IMR-90 (cell line): ENCODE measurements at regions not wholly inside any gene's neighbourhood (a gene's known extent, or its start where the extent isn't known, plus 50 kb on each side); places are given as distances from the start of the nearest gene placed in this dataset.

Experiments
- ATAC-seq: fragments of 200-7000 bp; cut with Tn5 transposase; 2 replicates; pipeline ENCODE4 v1.9.1; 2020; ENCODE audit warnings: low read depth, mild to moderate bottlenecking, moderate library complexity
- BruUV-seq: library from RNA; stranded (reverse); fragments of 400-500 nt; replicated peaks from 2 replicates; lab custom pipeline; 2021; lab: Mats Ljungman, UMichigan
- CTCF ChIA-PET: fragments of 300-600 bp; formaldehyde crosslinking; extraction: SDS; loops from one replicate; lab custom pipeline; 2021; ENCODE audit warnings: antibody characterized with exemption; lab: Yijun Ruan, JAX
- POLR2A ChIA-PET: fragments of 300-600 bp; sonication (Branson Sonifier 250); formaldehyde crosslinking; loops from one replicate; lab custom pipeline; 2022; ENCODE audit warnings: antibody characterized with exemption; ENCODE audit not compliant: unreplicated experiment; lab: Charles Lee
- DNase-seq: peaks from one replicate; pipeline ENCODE4 v3.0.0; 2013
- H2AFZ ChIP-seq: replicated peaks from 2 replicates; pipeline ENCODE3; 2013; ENCODE audit warnings: low read length, mild to moderate bottlenecking; ENCODE audit not compliant: poor library complexity
- H2AK5ac ChIP-seq: 2 replicates; pipeline ENCODE4 v1.6.1; 2013; ENCODE audit warnings: low read depth, low read length, inconsistent platforms
- H2AK9ac ChIP-seq: replicated peaks from 2 replicates; pipeline ENCODE3; 2013; ENCODE audit warnings: mild to moderate bottlenecking, low read depth, low read length, moderate library complexity; ENCODE audit not compliant: poor library complexity
- H2BK120ac ChIP-seq: 2 replicates; pipeline ENCODE4 v1.6.1; 2013; ENCODE audit warnings: low read depth, low read length, inconsistent platforms
- H2BK15ac ChIP-seq: 3 replicates; pipeline ENCODE4 v1.6.1; 2013; ENCODE audit warnings: low read depth, low read length, inconsistent platforms
- H2BK20ac ChIP-seq: 2 replicates; pipeline ENCODE4 v1.6.1; 2013; ENCODE audit warnings: low read depth, mild to moderate bottlenecking, inconsistent platforms, low read length, moderate library complexity
- H2BK5ac ChIP-seq: 2 replicates; pipeline ENCODE4 v1.6.1; 2013; ENCODE audit warnings: mild to moderate bottlenecking, low read depth, low read length, inconsistent platforms; ENCODE audit not compliant: poor library complexity, severe bottlenecking
- H3K14ac ChIP-seq: replicated peaks from 2 replicates; pipeline ENCODE4 v1.6.1; 2013; ENCODE audit warnings: low read depth, low read length, inconsistent platforms
- H3K18ac ChIP-seq: 2 replicates; pipeline ENCODE4 v1.6.1; 2013; ENCODE audit warnings: low read depth, low read length, control low read depth
- H3K23ac ChIP-seq: 2 replicates; pipeline ENCODE4 v1.6.1; 2013; ENCODE audit warnings: low read depth, low read length, inconsistent platforms
- H3K27ac ChIP-seq: 2 replicates; pipeline ENCODE4 v1.5.1; 2013; ENCODE audit warnings: mild to moderate bottlenecking, control low read depth, low read length; ENCODE audit not compliant: insufficient read depth
- H3K27me3 ChIP-seq: 2 replicates; pipeline ENCODE4 v1.6.1; 2013; ENCODE audit warnings: low read length; ENCODE audit not compliant: control insufficient read depth, insufficient read depth
- H3K36me3 ChIP-seq: 2 replicates; pipeline ENCODE4 v1.6.1; 2013; ENCODE audit warnings: low read length, mixed read lengths; ENCODE audit not compliant: control insufficient read depth, insufficient read depth
- H3K4ac ChIP-seq: 2 replicates; pipeline ENCODE4 v1.6.1; 2013; ENCODE audit warnings: low read depth, low read length, inconsistent platforms
- H3K4me1 ChIP-seq: 2 replicates; pipeline ENCODE4 v1.6.1; 2013; ENCODE audit warnings: low read length, mixed read lengths; ENCODE audit not compliant: control insufficient read depth, insufficient read depth
- H3K4me2 ChIP-seq: 2 replicates; pipeline ENCODE4 v1.6.1; 2013; ENCODE audit warnings: low read depth, mild to moderate bottlenecking, control low read depth, low read length, moderate library complexity
- H3K4me3 ChIP-seq: 2 replicates; pipeline ENCODE4 v1.5.1; 2013; ENCODE audit warnings: low read depth, mild to moderate bottlenecking, control low read depth, low read length, moderate library complexity; ENCODE audit not compliant: insufficient read depth
- H3K56ac ChIP-seq: 2 replicates; pipeline ENCODE4 v1.6.1; 2013; ENCODE audit warnings: low read length, inconsistent platforms; ENCODE audit not compliant: insufficient read depth; ENCODE audit errors: extremely low read depth
- H3K79me1 ChIP-seq, 2 experiments: 2 replicates each; pipeline ENCODE4 v1.6.1; 2013; ENCODE audit warnings: low read length in 2 of 2, inconsistent platforms in 1 of 2, low read depth in 1 of 2
- H3K9ac ChIP-seq: 2 replicates; pipeline ENCODE4 v1.6.1; 2013; ENCODE audit warnings: low read depth, low read length, control low read depth
- H3K9me1 ChIP-seq: 2 replicates; pipeline ENCODE4 v1.6.1; 2013; ENCODE audit warnings: low read length, inconsistent platforms; ENCODE audit not compliant: insufficient read depth
- H3K9me3 ChIP-seq: 2 replicates; pipeline ENCODE4 v1.6.1; 2013; ENCODE audit warnings: low read length; ENCODE audit not compliant: control insufficient read depth, insufficient read depth
- H4K20me1 ChIP-seq: 2 replicates; pipeline ENCODE4 v1.6.1; 2013; ENCODE audit warnings: low read length, inconsistent platforms; ENCODE audit not compliant: insufficient read depth
- H4K5ac ChIP-seq: 2 replicates; pipeline ENCODE4 v1.6.1; 2013; ENCODE audit warnings: mild to moderate bottlenecking, low read depth, low read length, control low read depth
- H4K8ac ChIP-seq, 2 experiments: 2 replicates each; pipeline ENCODE4 v1.6.1; 2013; ENCODE audit warnings: low read depth in 2 of 2, low read length in 2 of 2, control low read depth in 1 of 2, inconsistent platforms in 1 of 2
- H4K91ac ChIP-seq: 2 replicates; pipeline ENCODE4 v1.6.1; 2013; ENCODE audit warnings: low read depth, low read length, inconsistent platforms; ENCODE audit not compliant: insufficient read depth
- BHLHE40 ChIP-seq: fragments of 150-350 bp; IDR thresholded peaks from 2 replicates; pipeline ENCODE4 v1.6.1; 2016; ENCODE audit warnings: mild to moderate bottlenecking, low read depth, low read length
- CEBPB ChIP-seq: IDR thresholded peaks from 2 replicates; pipeline ENCODE4 v1.6.1; 2012; ENCODE audit warnings: low read depth, low read length, improper control_type of control experiment
- CHD1 ChIP-seq: IDR thresholded peaks from 2 replicates; pipeline ENCODE4 v1.6.1; 2012; ENCODE audit warnings: low read depth, low read length, improper control_type of control experiment
- CTCF ChIP-seq: conservative IDR thresholded peaks from 2 replicates; pipeline ENCODE4 v1.5.1; 2012; ENCODE audit warnings: mild to moderate bottlenecking, low read depth, low read length, improper control_type of control experiment
- ELK1 ChIP-seq: fragments of 150-350 bp; IDR thresholded peaks from 2 replicates; pipeline ENCODE4 v1.6.1; 2016; ENCODE audit warnings: low read depth, mild to moderate bottlenecking, low read length, moderate library complexity, borderline replicate concordance
- FOS ChIP-seq: fragments of 150-350 bp; IDR thresholded peaks from 2 replicates; pipeline ENCODE4 v1.6.1; 2016; ENCODE audit warnings: low read depth, low read length
- MAFK ChIP-seq: IDR thresholded peaks from 2 replicates; pipeline ENCODE4 v1.6.1; 2012; ENCODE audit warnings: low read depth, low read length, improper control_type of control experiment
- MAZ ChIP-seq: IDR thresholded peaks from 2 replicates; pipeline ENCODE4 v1.6.1; 2012; ENCODE audit warnings: low read depth, mild to moderate bottlenecking, low read length, improper control_type of control experiment, moderate library complexity, borderline replicate concordance
- MXI1 ChIP-seq: IDR thresholded peaks from 2 replicates; pipeline ENCODE4 v1.6.1; 2012; ENCODE audit warnings: low read depth, mild to moderate bottlenecking, low read length, moderate library complexity, borderline replicate concordance
- NFE2L2 ChIP-seq: fragments of 150-350 bp; IDR thresholded peaks from 2 replicates; pipeline ENCODE4 v1.6.1; 2016; ENCODE audit warnings: low read depth, mild to moderate bottlenecking, low read length
- POLR2A ChIP-seq: IDR thresholded peaks from 2 replicates; pipeline ENCODE4 v1.6.1; 2012; ENCODE audit warnings: mild to moderate bottlenecking, low read depth, low read length
- RAD21 ChIP-seq: IDR thresholded peaks from 2 replicates; pipeline ENCODE4 v1.6.1; 2012; ENCODE audit warnings: low read length, improper control_type of control experiment
- RCOR1 ChIP-seq: IDR thresholded peaks from 2 replicates; pipeline ENCODE4 v1.6.1; 2012; ENCODE audit warnings: mild to moderate bottlenecking, low read length, improper control_type of control experiment; ENCODE audit not compliant: insufficient replicate concordance
- RFX5 ChIP-seq: IDR thresholded peaks from 2 replicates; pipeline ENCODE4 v1.8.0; 2012; ENCODE audit warnings: low read depth, mild to moderate bottlenecking, low read length, moderate library complexity
- SMC3 ChIP-seq: fragments of 150-350 bp; IDR thresholded peaks from 2 replicates; pipeline ENCODE4 v1.6.1; 2016; ENCODE audit warnings: low read depth, mild to moderate bottlenecking, antibody characterized with exemption, low read length, moderate library complexity
- WGBS, 2 experiments: methylation state at CpG; one replicate each; pipeline versions ENCODE4 v1.1.5 to v1.1.7; 2013; ENCODE audit warnings: missing lambda C conversion rate in 2 of 2; ENCODE audit not compliant: insufficient read length in 1 of 2; ENCODE audit errors: extremely low coverage in 2 of 2; 5-methylcytosine and 5-hydroxymethylcytosine counted together
- dilution Hi-C: fragments of 300-500 bp; cut with HindIII; formaldehyde crosslinking; loops from one replicate; pipeline ENCODE4 v1.14.3; 2018; ENCODE audit warnings: low sequenced_read_pairs; ENCODE audit not compliant: unreplicated experiment
- in situ Hi-C: fragments of 300-500 bp; cut with MboI; formaldehyde crosslinking; loops from 3 replicates; pipeline ENCODE4 v1.14.3; 2019; ENCODE audit warnings: low sequenced_read_pairs, inconsistent platforms, mixed read lengths
- intact Hi-C: fragments of 100-400 bp; cut with micrococcal nuclease; formaldehyde crosslinking; loops from 2 replicates; pipeline ENCODE4 v1.10.0; 2022
- TF ChIP-seq, protein P1 (sequence below): fragments of 150-350 bp; IDR thresholded peaks from 2 replicates; pipeline ENCODE4 v1.6.1; 2017; ENCODE audit warnings: mild to moderate bottlenecking, antibody characterized with exemption, low read length, low read depth

DNA sequence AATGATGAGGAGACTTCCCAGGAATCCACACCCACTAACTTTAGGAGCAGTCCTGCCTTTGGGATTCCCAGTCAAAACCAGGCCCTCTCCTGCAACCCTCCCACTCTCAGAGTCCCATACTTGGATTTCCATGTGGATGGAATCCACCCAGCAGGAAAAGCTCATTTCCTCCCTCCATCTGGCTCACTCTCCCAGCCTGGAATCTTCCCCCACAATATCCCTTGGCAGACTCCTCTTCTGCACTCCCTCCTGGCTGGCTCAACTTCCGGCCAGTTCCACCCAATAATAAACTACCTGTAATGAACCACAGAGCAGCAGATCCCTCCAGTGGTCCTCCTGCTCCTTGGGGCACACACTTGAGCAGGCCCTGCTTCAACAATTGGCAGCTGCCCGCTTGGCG, 102.8 kb upstream of the EGLN3 start:
- BruUV-seq: no TSS peak
- no peak overlapping the region for H3K56ac ChIP-seq
- no peaks in the 10 kb centered on the region; the same call in 1 of the 2 replicates for H3K27me3 ChIP-seq
- no peak overlapping the region for H3K23ac ChIP-seq
- 20% methylated on average over 1 of the region's 3 CpGs; no CpG with 5 or more reads in 1 of the 2 experiments for WGBS, 2 experiments
- H3K4me2 ChIP-seq: no peak overlapping the region
- H3K9ac ChIP-seq: no peak overlapping the region
- no peak overlapping the region for H3K18ac ChIP-seq
- H3K4me1 ChIP-seq: no peaks in the 10 kb centered on the region
- POLR2A ChIA-PET: no interaction called here
- H3K36me3 ChIP-seq: no peaks in the 10 kb centered on the region
- H3K14ac ChIP-seq: no peak overlapping the region
- H3K4me3 ChIP-seq: no peak overlapping the region
- no peaks in the 10 kb centered on the region for H3K9me3 ChIP-seq
- CTCF ChIA-PET: no interaction called here
- H3K27ac ChIP-seq: no peak overlapping the region
- TF ChIP-seq NFE2L2: no peak
- no peak for TF ChIP-seq POLR2A
- TF ChIP-seq RAD21: no peak
- TF ChIP-seq CEBPB: no peak
- TF ChIP-seq CHD1: no peak
- no peak for TF ChIP-seq CTCF
- no peak for TF ChIP-seq RFX5
- TF ChIP-seq MAZ: no peak
- no peak for TF ChIP-seq BHLHE40
- TF ChIP-seq RCOR1: no peak
- no peak for TF ChIP-seq MXI1
- TF ChIP-seq SMC3: no peak
- no peak for TF ChIP-seq MAFK
- TF ChIP-seq, protein P1, sequence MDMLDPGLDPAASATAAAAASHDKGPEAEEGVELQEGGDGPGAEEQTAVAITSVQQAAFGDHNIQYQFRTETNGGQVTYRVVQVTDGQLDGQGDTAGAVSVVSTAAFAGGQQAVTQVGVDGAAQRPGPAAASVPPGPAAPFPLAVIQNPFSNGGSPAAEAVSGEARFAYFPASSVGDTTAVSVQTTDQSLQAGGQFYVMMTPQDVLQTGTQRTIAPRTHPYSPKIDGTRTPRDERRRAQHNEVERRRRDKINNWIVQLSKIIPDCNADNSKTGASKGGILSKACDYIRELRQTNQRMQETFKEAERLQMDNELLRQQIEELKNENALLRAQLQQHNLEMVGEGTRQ: no peak
- no peak for TF ChIP-seq FOS
- TF ChIP-seq ELK1: no peak
- H2BK5ac ChIP-seq: no peak overlapping the region
- H3K4ac ChIP-seq: no peak overlapping the region
- H2BK15ac ChIP-seq: no peak overlapping the region
- H4K20me1 ChIP-seq: no peaks in the 10 kb centered on the region
- intact Hi-C loops: no loop called here
- no peak overlapping the region for H4K91ac ChIP-seq
- H3K9me1 ChIP-seq: no peaks in the 10 kb centered on the region
- no peak overlapping the region for H2BK120ac ChIP-seq
- in situ Hi-C loops: no loop called here
- H3K79me1 ChIP-seq: no peaks in the 10 kb centered on the region
- DNase-seq (no peak), ATAC-seq (no peak)
- dilution Hi-C loops: no loop called here
- no peak overlapping the region for H2AFZ ChIP-seq
- no peak overlapping the region for H4K5ac ChIP-seq
- H2AK5ac ChIP-seq: no peak overlapping the region
- H2BK20ac ChIP-seq: no peak overlapping the region
- H2AK9ac ChIP-seq: no peak overlapping the region
- no peak overlapping the region; a peak in 1 of 4 replicates for H4K8ac ChIP-seq
